NCI-H2107 treated with DMSO at 0.1 percent for 48 hours (cell line): ENCODE measurements at regions not wholly inside any gene's neighbourhood (a gene's known extent, or its start where the extent isn't known, plus 50 kb on each side); places are given as distances from the start of the nearest gene placed in this dataset.
"Not testable (repeated sequence)": the region's sequence is repeated elsewhere in the genome, so short reads cannot be mapped to it uniquely, and the experiment has no call there.

ENCODE experiments used
- DNase-seq: peaks from one replicate; lab custom pipeline; 2025; ENCODE audit not compliant: unreplicated experiment; lab: John Stamatoyannopoulos, UW

GRCh38 chr14:96683562-96684289 is 113.5 kb upstream of the VRK1 start:
- DNase-seq: no peak

DNA sequence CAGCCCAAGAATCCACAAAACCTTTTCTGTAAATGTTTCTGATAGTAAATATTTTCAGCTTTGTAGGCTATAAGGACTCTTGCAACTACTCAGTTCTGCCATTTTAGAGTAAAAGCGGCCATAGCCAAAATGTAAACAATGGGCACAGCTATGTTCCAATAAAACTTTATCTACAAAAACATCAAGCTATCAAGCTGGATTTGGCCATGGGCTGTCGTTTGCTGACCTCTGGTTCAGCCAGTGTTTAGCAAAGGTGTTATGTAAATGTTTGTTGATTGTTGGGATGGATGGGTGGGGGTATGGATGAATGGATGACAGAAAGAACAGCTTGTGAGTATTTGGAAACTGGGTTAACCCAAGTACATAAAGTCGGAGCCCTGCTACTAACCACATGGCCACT is 111.1 kb upstream of the VRK1 start:
- DNase-seq: no peak

DNA sequence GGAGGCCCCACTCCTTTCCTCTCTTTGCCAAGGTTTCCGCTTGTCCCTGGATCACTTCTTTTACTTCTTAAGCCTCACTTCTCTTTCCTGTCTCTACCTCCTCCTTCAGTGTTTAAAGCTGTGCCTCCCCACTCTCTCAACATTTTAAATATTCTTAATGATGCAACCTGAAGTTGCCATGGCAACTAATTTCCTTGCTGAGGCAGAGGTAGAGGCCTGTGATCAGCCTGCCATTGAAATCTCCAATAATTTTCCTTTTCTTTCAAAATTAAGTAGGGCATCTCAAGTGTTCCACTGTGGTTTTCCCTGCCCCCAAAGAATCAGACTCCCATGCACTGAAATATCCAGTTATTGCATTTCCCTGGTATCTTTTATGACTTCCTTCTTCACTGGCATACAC is 108.6 kb upstream of the VRK1 start:
- DNase-seq: no peak

- DNase-seq: no peak
Observed at GRCh38 chr14:96690713-96691383, 106.3 kb upstream of the VRK1 start.

GRCh38 chr14:96693252-96693820 is 103.8 kb upstream of the VRK1 start:
- DNase-seq: no peak

- DNase-seq: no peak
Observed at GRCh38 chr14:96693987-96694386, 103.2 kb upstream of the VRK1 start.

DNA sequence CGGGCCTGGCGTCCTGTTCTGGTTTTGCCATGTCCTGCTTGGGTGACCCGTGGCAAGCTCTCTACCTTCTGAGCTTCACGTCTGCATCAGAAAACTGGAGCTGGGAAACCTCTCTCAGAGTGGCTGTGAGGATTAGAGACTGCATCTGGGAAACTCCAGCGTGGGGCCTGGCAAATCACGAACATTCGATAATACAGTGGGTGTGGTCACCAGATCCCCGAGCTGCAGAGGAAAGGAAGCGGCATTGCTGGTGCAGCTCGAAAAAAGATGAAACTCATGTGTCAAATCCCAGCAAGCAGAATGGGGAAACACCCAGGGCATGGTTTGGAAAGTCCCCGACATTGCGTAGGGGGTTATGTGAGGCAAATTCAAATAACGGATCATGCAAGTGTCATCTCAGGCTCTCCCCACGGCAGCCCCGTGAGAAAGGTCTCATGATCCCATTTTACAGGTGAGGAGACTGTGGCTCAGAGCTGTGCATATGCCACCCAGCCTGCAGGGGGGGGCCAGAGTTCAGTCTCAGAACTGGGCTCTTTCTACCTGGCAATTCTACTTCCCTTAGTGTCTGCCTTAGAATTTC is 98.1 kb upstream of the VRK1 start:
- no peak for DNase-seq

- DNase-seq: no peak
Observed at GRCh38 chr14:96699666-96700065, 97.5 kb upstream of the VRK1 start.

GRCh38 chr14:96702831-96703230 is 94.4 kb upstream of the VRK1 start:
- DNase-seq: no peak

- no peak for DNase-seq
Observed at GRCh38 chr14:96705422-96706092, 91.6 kb upstream of the VRK1 start.

GRCh38 chr14:96706893-96707292 is 90.3 kb upstream of the VRK1 start:
- no peak for DNase-seq

GRCh38 chr14:96710060-96710666 is 87.0 kb upstream of the VRK1 start:
- DNase-seq: no peak

DNA sequence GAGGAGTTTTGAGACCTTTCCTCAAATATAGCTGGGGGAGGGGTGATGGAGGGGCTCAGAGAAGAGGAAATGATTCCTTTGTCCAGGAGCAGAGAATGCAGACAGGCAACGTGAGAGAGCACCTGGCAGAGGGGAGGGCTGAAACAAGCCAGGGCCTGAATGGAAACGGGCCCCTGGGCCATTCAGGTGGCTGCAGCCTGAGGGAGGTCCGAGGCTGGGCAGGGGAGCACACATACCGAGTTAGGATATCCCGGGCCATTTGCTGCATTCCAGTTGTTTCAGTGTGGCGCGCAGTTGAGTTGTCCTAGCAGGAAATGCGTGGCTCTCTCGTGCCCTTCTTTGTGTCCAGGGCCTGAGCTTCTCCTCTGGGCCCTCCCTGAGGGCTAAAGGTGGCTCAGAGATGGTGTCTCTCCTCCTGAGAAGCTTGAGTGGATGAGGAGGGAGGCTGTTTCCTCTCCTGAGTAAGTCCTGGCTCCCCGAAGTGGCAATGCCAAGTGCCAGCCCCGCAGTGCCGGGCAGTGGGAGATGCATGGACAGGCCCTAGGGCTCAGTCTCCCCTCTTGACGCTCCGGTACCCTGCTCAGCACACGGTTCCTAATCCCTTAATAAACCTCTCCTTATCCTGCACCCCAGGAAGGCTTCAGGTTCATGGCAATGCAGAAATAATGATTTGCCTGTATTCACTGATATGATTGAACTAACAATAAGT is 85.5 kb upstream of the VRK1 start:
- no peak for DNase-seq

- DNase-seq: no peak
Observed at GRCh38 chr14:96713426-96713825, 83.8 kb upstream of the VRK1 start.

DNA sequence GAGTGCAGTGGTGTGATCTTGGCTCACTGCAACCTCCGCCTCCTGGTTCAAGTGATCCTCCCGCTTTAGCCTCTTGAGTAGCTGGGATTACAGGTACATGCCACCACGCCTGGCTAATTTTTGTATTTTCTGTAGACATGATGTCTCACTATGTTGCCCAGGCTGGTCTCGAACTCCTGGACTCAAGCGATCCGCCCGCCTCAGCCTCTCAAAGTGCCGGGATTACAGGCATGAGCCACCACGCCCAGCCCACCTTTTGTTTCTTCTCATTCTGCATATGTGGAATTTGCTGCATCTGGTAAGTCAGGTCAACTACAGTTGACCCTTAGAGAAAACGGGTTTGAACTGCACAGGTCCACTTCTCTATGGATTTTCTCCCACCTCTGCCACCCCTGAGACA is 82.6 kb upstream of the VRK1 start:
- not testable (repeated sequence) for DNase-seq

DNA sequence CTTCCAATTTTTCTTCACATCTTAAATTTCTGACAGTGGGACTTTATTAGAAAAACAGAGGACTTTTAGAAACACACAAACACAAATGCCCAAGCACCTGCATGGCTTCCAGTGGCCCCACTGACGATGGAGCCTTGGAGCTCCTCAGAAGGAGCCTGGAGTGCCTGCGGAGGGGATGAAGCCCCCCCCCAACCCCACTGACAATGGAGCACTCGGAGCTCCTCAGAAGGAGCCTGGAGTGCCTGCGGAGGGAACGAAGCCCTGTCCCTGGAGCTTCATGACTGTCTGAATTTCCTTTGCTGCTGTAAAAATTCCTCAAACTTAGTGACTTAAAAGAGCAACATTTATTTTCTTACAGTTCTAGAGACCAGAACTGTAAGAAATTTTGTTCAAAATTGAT is 80.1 kb upstream of the VRK1 start:
- DNase-seq: no peak

- no peak for DNase-seq
Observed at GRCh38 chr14:96718407-96718806, 78.8 kb upstream of the VRK1 start.

DNA sequence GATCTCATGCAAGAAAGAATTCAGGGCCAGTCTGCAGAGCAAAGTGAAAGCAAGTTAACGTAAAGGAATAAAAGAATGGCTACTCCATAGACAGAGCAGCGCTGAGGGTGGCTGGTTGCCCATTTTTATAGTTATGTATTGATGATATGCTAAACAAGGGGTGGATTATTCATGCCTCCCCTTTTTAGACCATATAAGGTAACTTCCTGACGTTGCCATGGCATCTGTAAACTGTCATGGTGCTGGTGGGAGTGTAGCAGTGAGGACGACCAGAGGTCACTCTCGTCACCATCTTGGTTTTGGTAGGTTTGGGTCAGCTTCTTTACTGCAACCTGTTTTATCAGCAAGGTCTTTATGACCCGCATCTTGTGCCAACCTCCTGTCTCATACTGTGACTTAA is 76.5 kb upstream of the VRK1 start:
- not testable (repeated sequence) for DNase-seq

GRCh38 chr14:96722736-96723135 is 74.4 kb upstream of the VRK1 start:
- no peak for DNase-seq

- no peak for DNase-seq
Observed at GRCh38 chr14:96723946-96724345, 73.2 kb upstream of the VRK1 start.

GRCh38 chr14:96725232-96725631 is 72.0 kb upstream of the VRK1 start:
- DNase-seq: no peak
